ENCODE measurements at regions not wholly inside any gene's neighbourhood (a gene's known extent, or its start where the extent isn't known, plus 50 kb on each side); places are given as distances from the start of the nearest gene placed in this dataset.

DNA sequence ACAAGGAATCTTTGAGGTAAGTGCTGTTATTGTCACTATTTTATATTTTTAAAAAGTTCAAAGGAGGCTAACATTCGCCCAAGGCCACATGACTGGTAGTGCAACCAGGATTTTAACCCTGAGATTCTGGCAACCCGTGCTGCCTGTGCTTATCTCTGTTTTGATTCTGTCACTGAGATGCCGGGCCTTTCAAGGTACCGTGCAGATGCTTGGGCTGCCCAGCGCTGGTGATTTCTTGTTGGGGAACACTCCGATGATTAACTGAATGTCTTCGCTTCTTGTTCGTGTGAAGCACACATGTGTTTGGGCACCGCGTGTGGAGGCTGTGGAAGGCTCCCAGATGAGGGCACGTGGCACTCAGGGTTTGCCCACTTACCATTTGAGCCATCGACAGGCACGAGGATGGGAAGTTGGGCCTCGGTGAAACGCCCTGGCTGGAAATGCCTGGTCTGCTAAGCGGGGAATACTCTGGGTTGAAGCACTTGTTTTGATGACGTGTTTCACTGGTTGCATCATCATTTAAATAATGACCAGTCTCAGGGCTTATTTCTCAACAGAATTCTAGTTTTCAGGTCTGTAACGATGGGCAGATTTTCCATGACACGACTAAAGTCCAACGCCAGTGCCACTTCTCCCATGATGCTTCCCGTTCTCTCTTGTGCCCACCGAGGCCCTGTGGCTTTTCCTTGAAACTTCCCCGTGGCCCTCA lies 392.7 kb downstream of the FGF9 start:
- no peak for DNase-seq

DNA sequence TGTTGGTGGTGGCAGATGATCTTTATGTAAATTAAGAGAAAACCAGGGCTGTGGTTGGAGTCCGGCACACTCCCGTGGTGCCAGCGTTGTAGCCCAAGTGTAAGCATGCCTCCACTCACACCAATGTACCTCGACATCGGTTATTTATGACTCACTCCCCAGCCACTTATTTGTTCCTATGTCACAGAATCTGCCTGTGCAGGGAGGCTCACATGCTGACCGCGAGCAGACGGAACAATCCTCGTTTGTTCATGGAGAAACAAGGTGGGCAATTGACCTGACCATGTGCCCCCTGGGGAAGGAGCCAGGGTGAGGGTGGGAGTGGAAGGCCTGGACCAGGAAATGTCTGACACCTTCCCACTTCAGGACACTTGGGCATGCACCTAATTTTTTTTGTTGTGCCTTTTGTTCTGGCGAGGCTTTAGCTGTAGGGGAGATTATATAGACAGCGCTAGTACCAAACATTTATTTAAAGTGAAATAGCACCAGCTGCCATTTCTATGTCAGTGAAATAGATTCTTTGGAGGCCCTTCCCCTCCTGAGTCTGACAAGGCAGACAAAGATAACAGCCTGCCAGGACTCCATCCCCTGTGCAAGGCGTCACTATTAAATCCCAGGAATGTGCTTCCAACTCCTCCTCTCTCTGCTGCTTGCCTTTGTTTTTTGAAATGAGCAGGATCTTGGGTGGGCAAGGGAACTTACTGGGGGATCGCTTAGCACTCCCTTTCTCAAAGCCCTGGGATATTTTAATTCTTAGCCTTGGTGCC lies 394.2 kb downstream of the FGF9 start:
- DNase-seq = no peak

DNA sequence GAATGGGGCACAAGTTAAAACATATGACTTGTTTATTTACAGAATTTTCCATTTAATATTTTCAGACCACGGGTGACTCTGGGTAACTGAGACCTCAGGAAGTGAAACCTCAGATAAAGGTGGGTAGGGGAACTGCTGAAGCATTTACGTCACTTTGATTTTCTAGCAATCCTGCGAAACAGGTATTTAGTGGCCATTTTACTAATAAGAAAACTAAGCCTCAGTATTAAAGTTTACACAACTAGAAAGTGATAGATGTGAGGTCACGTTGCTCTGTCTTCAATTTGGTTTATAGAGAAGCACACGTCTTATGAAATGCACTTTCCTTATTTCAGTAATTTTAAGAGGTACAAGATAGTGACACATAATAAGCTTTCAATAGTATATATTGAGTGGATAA lies 402.8 kb downstream of the FGF9 start:
- DNase-seq = no peak

DNA sequence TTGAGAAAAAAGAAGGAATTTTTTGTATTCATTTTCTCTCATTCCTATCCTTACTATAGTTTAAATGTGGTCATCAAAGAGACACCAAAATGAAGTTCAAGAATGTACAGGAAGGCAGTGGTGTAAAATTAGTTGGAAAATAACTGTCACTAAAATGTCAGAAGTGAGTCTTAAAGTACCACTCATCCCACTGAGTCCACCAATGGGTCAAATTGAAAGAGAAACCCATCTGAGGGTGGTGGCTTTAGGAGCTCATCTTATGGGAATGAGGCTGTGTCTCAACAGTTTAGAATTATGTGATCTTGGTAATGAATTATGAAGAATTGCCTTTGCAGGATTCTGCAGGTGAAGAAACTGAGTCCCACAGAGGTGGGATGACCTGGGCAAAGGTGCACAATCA lies 403.5 kb downstream of the FGF9 start:
- DNase-seq = no peak

DNA sequence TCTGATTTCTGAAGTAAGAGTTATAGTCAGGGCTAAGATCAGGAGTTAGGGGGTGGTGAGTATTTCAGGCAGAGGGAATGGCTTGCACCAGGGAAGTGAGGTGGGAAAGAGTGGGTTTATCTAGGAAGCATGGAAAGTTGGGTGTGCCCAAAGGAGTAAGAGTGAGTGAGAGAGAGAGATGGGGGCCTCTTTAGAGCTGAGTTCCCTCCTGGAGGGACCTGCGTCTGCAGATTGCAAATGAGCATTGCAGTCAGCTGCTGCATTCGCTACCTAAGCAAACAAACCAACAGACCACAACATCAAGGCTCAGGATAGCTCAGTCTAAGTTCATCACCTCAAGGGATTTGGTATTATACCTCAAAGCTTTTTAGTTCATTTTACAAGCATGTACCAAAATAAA lies 405.8 kb downstream of the FGF9 start:
- no peak for DNase-seq

DNA sequence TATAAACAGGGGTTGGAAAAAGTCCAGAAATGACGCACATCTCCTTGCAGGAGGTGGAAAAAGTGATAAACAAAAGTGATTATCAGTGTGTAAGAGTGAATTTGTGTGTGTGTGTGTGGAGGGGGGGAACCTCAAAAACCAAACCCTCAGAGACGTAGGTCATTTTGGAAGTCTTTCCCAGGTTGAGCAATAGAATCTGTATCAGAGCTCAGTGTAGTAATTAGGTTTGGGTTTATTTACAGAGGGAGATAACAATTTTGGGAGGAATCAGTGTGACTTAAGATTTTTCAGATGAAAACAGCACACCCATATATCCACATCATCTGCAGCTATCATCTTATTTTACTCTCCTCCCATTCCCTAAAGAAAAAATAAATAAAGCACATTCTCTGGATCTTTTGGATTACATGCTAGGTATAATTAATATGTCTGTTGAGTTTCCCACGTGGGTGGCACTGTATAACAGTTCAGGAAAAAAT lies 406.4 kb downstream of the FGF9 start:
- DNase-seq = no peak

DNA sequence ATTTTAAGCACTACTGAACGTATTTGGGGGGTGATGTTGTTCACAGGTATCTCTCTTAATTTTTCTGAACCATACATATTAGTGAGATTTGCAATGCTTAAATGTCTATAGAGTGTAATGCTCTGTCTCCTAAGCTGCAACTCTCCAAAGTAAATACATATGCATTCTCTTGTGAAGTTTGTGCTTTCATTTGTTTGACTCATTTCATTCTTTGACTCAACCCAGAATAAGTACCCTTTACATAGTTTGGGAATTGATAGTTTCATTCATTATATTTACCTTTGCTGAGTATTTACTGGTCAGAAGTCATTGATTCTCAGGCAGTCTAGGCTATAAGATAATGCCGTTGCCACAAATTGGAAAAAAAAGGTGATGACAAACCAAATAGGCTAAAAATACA lies 406.9 kb downstream of the FGF9 start:
- DNase-seq = no peak

DNA sequence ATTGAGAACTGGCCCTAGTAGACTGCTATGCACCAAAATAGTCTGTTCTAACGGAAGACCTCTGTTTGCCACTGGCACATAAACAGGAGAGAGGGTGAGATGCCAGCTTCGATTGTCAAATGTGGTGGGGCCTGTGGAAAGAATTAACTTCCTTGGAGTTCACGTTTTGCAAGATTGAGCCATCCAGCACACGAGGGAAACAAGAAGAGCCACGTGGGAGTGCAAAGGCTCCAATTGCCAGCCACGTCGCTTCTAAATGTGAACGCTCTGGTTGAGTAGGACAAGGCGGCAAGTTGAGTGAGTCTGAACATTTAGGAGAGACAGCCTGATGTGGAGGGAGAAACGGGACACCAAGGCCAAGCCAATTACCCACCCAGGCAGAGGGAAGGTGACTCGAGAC lies 409.1 kb downstream of the FGF9 start:
- DNase-seq = no peak

DNA sequence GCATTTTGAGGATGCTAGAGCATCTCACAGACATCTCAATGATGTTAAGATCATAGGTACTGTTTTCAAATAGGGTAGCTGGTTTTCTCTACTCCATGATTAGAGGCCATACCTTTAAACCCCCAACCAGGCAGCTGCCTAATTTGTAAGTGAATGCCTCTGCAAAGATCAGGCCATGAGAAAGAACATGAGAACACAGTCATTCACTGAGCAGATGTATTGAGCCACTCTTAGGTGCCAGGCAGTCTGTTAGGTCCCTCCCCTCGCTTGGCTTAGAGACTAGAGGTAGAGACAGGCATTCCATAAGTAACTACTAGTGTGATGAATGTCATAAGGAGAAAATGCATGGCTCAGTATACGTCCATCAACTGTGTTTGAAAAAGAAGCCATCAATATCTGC lies 410.0 kb downstream of the FGF9 start:
- DNase-seq = no peak

DNA sequence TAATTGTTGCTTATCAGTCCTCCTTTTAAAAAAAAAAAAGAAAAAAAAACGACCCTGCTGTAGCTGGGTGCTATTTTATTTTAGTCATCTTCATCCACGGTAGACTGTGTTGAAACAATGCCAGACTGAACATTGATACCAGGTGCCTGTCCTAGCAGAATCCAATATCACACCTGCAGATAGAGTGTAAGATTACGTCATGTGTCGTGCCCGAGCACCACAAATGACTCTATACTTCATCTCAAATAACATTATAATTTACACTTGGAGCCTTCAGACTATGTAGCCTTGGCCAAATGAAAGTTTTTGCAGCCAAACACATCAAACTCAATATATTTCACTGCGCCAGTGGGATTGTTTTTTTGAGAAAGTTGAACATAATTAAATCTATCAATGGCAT lies 410.6 kb downstream of the FGF9 start:
- DNase-seq = no peak

DNA sequence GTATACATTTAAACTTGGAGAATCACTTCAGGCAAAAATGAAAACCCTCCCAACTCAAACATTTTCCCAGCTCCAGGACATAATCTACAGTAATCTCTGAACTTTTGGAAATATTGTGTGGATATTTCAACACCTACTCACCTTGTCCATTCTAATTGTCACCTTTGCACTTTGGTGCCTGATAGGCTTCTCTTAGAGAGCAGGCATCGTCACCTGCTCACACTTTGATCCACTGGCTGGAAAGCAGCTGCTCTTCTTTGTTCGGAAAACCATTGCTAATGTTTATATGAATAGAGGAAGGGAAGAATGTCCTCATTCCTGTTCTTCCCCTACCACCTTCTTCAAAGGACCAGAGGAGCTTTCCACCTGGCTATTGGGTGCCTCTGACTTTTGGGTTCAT lies 411.2 kb downstream of the FGF9 start:
- no peak for DNase-seq

DNA sequence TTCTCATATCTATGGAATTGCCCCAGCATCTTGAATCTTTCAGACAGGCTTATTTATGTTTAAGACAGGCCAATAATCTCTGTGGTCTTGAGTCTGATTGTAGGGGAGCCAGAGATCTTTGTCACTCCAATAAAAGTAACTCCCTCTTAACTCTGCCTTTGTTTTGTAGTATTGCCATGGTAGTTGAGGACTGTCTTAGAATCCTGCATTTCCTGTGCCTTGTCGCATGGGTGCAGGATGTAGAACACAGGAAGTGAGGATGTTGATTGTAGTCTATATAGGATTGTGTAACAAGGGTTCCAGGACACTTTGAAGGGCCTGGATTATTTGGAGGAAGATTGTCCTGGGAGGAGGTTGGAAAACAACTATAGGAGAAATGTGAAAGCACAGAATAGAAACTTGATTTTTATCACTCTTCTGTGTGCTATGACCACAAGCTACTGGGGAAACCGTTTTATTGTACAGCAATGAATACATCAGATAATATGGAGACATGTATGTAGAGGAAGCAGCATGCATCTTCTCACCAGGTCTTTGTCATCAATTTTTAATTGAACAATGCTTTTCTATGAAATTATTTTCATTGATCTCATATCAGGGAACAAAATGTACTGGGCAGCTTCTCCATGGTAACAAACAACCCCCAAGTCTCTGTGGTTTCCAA lies 411.7 kb downstream of the FGF9 start:
- DNase-seq = no peak

DNA sequence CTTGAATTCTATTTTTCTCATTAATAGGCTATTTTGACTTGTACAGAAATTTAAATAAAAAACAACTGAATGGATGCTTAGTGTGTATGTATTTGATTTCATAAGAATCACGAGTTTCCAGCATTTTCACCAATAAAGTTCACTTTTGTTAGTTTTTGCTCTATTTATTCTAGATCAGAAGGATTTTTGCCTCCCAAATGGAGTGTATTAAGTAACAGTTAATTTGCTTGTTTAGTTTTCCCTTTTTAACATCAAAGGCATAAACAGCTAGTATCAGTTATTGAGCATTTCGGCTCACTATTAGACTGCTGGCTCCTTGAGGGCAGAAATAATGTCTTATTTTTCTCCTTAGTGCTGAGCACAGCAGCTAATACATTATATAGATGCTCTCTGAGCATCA lies 414.1 kb downstream of the FGF9 start:
- no peak for DNase-seq

DNA sequence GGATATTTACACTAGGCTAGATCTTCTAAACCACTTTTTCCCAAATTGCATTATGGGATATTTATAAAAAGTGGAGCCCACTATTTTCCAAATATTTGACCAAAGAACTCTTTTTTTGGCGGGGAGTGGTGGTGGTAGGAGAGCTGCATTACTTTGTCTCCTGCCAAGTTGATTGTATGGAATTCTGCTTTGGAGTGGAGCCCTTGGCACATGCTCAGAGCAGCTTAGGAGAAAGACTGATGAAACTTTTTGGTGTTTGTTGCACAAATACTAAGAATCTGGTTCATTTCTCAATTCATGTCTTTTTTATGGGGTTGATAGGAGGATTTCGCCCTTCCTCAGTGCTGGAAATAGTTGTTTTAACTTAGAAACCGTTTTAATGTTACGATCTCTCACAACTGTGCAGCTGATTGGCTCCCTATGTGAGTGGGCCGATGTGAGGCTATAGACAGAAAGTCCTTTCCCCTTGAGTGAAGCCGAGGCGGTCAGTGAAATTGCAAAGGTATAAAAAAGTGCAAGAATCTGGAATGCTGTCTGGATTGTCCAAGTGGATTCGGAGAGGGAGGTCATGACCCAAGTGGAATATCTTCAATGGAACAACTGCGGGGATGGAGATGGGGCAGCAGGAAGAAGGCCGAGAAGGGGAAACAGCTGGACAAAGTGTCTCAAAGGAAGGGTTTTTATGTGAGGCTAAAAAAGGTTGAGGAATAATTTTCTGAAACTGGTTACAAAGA lies 415.9 kb downstream of the FGF9 start:
- no peak for DNase-seq

DNA sequence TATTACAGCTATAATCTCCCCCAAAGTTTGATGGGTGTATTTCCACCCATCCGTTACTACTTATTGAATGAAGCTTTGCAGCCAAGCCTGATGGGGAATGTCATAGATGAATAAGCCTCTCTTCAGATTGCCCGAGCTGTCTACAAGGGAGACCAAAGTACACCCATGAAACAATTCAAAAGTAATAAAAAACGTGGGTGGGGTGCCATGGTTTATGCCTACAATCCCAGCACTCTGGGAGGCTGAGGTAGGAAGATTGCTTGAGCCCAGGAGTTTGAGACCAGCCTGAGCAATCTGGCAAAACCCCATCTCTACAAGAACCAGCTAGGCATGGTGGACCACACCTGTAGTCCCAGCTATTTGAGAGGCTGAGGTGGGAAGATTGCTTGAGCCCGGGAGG lies 419.2 kb downstream of the FGF9 start:
- DNase-seq = no peak

DNA sequence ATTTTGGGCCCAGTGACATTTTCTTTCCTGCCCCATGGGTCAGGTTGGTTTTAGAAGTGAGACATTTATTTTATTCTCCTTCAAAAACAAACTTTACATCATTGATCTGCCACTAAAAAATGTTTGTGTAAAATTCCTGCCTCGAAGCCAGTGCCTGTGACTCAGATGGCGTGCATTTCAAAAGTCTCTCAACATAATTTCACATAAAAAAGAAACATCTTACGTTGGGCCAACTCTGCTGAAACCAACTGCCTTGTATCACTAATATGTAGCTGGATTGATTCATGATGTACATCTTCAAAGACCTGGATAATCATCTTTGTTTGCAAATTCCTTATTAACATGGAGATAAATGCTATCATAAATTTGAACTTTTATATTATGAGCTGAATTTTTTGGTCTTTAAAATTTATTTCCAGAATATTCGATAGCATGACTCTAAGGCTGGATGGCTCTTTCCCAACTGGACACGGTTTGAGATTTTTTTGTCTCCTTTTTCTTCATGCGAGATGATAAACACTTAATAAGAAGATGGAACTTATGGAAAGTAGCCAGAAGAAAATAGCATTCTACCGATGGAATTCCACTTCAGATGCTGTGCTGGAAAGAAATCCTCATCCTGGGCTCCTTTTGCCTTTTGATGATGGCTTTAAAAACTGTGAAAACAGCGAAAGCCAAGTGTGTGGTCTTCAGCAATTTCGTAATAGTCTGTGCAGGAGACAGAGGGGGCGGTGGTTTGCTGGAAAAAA lies 420.5 kb downstream of the FGF9 start:
- DNase-seq = no peak

DNA sequence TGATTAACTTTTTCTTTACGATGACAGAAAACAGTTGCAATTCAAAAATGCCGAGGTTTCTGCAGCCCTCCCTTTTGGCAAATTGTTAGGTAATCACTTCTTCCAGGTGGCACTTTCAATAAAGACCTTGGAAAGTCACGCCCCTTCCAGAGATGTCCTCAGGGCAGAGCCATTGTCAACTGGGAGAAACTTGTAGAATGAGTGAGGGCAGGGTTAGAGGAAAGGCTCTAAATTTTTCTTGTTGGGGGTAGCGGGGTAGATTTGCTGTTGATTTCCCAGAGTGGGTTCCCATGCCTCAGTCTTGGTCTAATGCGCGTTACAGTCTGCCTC lies 421.1 kb downstream of the FGF9 start:
- DNase-seq = no peak

DNA sequence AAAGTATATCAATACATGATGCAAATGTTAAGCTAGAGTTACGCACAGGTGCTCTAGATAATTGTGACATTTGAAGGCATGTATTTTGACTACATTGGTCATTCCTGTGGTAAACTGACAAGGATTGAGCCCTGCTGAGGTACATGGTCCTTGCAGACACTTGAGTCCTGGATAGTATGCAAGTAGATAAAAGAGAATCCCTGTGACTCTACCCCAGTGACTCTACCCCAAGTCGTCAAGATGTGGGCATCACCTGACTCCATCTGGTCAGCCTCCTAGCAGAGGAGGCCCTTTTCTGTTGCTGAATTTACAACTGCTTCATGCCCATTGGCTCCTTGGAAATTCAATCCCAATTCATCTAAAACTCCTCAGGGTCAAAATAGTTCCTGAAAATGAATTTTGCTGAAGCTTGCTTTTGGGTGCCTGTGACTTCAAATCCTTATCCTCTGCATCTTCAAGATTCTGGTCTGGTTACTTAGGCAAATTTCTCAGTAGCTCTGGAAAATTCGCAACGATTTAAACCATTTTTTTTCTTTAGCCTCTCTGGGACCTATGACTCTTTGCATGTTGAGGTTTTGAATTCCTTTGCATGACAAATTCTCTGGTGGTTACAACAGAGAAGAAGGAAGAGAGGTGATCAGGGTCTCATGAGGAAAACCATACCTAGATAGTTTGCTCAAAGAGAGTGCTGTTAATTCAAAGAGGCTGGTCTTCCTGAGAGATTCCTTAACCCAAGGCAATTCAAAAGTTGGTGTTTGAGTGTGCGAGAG lies 422.1 kb downstream of the FGF9 start:
- no peak for DNase-seq

DNA sequence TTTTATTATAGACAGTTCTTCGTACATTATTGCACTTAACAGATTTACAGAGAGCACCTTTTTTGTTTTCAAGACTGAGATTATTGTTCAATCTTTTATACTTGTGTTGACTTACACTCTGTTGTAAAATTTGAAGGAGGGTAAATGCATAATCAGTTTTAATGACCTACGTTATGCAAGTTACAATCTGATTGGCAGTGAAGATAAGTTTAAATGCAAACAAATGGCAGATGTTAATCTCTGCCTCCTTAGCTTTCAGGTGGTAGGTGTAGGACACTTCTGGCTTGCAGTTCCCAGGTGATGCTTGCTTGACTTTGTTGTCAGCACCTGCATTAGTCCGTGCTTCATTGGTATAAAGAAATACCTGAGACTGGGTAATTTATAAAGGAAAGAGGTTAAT lies 424.9 kb downstream of the FGF9 start:
- DNase-seq = no peak

DNA sequence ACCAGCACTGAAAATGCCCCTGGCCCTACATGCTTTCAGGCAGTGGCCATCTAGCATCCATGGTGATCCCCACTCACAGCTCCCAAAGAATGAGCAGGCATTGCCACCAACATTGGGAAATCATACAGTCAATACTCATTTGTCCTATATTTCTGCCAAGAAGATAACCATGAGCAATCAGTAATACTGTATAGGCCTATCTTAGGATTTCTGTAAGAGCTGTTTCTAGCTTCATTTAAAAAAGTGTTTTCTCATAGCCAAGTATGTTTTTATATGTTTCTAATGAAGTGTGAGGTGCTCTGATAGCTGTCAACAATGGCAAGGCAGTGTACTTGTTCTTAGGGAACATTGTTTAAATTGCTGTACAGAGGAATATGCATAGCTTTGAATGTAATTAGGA lies 428.7 kb downstream of the FGF9 start:
- no peak for DNase-seq

DNA sequence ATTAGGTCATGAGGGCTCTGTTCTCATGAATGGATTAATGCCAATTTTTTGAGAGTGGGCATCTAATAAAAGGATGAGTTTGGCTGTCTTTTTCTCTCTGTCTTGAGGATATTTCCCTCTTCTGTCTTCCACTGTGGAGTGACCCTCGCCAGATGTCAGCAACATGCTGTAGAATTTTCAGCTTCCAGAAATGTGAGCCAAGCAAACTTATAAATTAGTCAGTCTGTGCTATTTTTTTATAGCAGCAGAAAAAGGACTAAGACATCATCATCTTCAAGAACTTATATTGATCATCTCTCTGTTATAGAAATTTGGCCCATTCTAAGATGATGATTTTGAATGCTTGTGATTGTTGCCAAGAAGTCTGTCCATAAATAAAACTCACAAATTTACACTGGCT lies 431.4 kb downstream of the FGF9 start:
- no peak for DNase-seq
